SIG-M5 treated with dmso at 0.1 percent for 504 hours (cell line): ENCODE measurements at regions not wholly inside any gene's neighbourhood (a gene's known extent, or its start where the extent isn't known, plus 50 kb on each side); places are given as distances from the start of the nearest gene placed in this dataset.

Source experiments
- DNase-seq: peaks from one replicate; lab custom pipeline; 2025; ENCODE audit not compliant: unreplicated experiment; lab: John Stamatoyannopoulos, UW

GRCh38 chr10:78716043-78716660, 352.6 kb upstream of the ZMIZ1 start:
- no peak for DNase-seq

- no peak for DNase-seq
Observed at GRCh38 chr10:78717200-78717599, 351.6 kb upstream of the ZMIZ1 start.

GRCh38 chr10:78718032-78718572, 350.7 kb upstream of the ZMIZ1 start:
- no peak for DNase-seq

DNA sequence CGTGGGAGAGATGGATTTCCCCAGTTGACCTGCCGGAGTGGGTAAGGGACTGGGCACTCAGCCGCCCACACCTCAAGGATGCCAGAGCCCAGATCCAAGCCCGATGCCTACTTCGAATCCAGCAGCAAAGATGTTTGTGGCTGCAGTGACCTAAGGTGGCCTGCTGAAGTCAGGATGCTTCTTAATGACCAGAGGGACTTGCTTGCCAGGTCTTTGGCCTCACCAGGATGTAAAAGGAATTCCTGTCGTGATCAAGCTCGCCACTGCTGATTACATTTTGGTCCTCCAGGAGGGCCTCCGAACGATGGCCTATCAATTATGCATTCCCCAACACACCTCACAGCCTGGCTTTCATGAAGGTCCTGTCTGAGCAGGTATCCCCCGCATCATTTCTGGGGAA, 349.5 kb upstream of the ZMIZ1 start:
- DNase-seq, result no peak

- DNase-seq, result no peak
Observed at GRCh38 chr10:78720091-78720490, 348.7 kb upstream of the ZMIZ1 start.

- DNase-seq, result no peak
Observed at GRCh38 chr10:78721231-78721630, 347.5 kb upstream of the ZMIZ1 start.

- no peak for DNase-seq
Observed at GRCh38 chr10:78724846-78725245, 343.9 kb upstream of the ZMIZ1 start.

- DNase-seq, result no peak
Observed at GRCh38 chr10:78726171-78726570, 342.6 kb upstream of the ZMIZ1 start.

GRCh38 chr10:78727251-78727650, 341.5 kb upstream of the ZMIZ1 start:
- no peak for DNase-seq

DNA sequence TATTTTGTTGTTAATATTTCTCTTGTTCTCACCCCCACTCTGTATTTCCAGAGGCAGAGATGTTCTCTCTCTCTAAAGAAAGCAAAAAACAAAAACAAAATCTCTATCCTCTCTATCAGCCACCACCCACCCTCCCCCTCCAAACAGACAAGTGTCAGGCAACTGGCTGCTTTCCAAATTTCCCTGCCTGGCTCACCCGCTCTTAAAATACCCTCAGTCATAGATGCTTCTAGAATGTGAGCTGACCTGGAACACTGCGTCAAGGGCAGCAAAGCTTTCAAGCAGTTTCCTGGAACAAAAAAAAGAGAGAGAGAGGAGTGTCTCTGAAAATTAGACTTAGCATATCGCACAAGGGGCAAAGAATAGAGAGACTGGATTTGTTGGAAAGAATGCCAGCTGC, 341.0 kb upstream of the ZMIZ1 start:
- no peak for DNase-seq

DNA sequence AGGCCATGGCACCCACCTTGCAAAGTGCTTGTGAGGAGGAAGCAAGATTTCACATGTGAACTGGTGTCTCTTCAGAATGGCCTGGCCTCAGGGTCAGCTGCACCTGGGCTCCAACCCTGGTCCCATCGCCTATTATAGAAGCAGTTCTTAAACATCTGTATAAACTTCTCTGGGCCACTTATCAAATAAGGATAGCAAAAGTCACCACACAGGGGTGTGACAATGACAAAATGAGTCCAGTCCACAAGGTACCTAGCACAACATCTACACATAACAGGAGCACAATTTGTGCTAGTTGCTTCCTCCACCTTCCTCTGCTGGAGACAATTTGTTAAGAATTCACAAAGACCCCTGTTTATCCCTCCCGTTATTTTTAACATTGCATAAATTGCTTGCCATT, 340.6 kb upstream of the ZMIZ1 start:
- no peak for DNase-seq

DNA sequence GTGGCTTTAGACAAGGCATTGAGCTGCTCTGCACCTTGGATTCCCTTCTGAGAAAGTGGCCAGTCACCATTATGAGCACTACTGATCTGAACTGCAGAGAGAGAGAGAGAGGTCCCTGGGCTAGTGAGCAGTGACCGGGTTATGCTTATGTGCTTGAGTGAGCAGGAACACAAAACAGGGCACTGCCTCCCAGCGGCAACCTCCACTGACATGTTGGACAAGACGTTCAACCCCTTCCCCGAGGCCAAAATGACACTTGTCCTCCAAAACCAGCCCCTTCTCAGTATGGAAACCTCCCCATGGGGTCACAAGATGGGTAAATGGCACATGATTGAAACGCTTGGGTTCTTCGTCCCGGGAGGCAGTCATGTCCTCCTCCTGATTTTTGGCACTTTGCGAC, 339.4 kb upstream of the ZMIZ1 start:
- no peak for DNase-seq

DNA sequence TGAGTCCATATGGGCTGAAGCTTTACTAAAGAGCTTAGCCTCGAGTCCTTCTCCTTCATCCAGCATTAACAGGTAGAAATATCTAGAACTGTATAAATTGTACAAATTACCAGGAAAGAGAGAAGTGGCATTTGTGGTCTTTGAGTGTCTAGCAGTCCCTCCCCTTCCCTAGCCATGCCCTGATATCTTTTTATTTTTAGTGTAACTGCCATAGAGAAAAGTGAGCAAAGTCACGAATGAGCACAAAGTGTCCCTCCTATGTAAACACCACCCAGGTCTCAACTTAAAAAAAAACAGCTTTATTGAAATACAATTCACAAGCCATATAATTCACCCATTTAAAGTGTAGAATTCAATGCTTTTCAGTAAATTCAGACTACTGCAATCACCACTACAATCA, 339.0 kb upstream of the ZMIZ1 start:
- DNase-seq, result no peak

GRCh38 chr10:78730754-78731153, 338.0 kb upstream of the ZMIZ1 start:
- DNase-seq, result no peak

DNA sequence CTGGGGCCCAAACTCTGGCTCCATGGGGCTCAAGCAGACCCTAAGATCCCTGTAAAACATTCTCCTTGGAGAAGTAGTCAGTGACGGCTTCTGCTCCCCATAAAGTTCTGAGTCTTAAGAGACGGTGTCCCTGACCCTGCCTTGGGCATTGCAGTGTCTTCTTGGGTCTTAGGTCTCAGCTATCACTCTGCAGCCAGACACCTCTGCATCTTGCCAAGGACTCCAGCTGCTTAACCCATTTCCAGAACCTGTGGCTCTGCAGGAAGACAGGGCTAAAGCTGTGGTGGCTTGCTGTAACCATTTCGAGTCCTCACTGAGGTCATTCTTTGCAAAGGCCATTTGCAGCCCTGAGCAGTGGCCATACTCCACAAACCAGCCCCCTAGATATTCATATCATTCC, 337.1 kb upstream of the ZMIZ1 start:
- no peak for DNase-seq

DNA sequence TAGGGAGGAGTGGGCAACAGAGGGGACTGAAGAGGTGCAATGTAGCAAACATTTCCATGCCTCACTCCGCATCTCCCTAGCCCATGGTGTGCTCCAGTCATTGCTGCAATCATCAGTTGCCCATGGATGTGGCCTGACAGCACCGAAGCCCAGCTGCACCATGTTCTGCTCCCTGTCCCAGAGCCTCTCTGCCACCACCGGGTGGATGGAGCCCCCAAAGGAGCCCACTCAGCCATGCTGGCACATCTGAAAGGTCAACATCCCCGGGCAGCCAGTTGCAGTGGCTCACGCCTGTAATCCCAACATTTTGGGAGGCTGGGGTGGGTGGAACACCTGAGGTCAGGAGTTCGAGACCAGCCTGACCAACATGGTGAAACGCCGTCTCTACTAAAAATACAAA, 336.4 kb upstream of the ZMIZ1 start:
- no peak for DNase-seq

GRCh38 chr10:78736926-78737630, 331.7 kb upstream of the ZMIZ1 start:
- no peak for DNase-seq

DNA sequence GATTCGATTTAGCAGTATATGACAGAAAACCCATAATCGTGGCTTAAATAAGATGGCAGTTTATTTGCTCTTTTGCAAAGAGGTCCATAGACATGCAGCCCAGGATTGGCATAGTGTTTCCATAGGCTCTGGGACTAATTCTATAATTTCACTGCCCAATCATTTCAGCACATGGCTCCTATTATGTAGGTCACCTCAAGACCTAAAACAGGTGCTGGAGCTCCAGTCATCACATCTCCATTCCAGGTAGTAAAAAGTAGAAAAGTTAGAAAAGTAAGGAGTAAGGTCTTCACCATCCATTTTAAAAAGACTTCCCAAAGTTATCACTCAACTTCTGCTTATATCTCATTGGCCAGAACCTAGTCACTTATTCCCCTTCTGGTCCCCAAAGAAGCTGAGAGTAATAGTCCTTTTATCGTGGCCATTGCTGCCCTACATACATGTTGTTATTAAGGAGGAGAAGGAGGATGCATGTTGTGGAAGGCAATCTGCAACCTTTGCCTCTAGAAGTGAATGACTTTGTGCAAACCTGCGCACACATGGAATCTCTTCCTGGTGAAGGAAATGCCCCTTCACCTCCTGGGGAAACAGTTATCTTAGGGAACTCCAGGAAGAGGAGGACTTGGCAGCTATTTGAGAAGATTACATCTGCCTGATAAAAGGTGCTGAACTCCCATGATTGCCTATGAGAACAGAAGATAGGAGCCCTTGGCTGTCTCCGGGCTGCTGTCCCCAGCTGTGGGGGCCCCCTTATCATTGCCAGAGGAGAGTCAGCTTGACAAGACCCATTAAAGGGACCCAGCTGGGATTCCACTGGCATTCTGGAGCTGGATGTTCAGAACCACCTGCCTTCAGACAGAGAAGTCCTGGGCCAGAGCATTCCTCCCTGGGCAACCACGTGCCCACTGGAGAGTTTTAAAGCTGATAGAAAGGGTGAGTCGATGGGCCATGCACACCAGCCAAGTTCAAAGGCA, 330.6 kb upstream of the ZMIZ1 start:
- DNase-seq, result no peak

DNA sequence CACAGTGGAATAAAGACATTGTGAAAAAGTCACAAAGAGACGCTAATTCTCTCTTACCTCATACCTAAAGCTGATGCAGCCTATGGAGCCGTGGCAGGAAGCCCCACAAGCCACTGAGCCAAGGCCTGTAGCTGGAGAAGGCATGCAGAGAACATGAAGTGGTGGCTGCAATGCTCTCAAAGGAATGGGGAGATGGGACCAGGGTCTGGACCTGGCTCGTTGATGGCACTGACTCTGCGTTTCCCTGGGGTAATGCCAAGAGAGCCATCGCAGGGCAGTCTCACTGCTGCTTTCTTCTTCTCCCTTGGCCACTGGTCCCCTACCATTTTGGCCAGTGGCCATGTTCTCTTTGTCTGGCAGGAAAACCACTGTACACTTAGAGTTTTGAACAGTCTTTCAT, 329.9 kb upstream of the ZMIZ1 start:
- DNase-seq, result no peak

DNA sequence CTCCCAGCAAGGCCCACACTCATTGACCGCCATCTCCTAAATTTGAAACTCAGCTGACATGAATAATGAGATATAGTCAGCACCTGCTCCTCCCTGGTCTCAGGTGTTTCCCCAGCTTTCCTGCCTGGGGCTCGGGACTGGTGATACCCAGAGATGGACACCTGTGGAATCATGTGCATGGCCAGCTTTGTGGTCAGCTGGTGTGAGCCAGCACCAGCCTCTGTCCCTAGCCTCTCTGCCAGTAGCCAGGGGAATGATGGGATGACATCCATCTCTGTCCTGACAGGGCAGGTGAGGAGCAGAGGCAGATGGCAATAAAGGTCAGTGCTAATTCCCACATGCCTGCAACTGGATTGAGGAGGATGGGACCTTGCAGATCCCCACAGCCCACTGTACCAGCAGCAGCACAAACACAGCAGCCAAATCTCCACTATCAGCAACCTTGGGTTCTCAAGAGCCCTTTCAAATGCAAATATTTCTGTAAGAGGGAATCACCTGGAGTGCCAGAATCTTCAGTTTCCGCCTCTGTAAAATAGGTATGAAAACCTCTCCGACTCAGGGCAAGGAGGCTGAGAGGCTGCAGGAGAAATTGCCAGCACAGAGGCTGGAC, 329.2 kb upstream of the ZMIZ1 start:
- DNase-seq, result no peak
